Rectal smooth muscle tissue (tissue), 1 donor: ENCODE measurements at regions not wholly inside any gene's neighbourhood (a gene's known extent, or its start where the extent isn't known, plus 50 kb on each side); places are given as distances from the start of the nearest gene placed in this dataset.

Experiments
- H3K27ac ChIP-seq: one replicate; pipeline ENCODE4 v1.7.0; 2013; ENCODE audit warnings: low read depth, low read length, inconsistent platforms
- H3K27me3 ChIP-seq: one replicate; pipeline ENCODE4 v1.7.0; 2013; ENCODE audit warnings: low read length; ENCODE audit not compliant: control insufficient read depth, insufficient read depth
- H3K36me3 ChIP-seq: one replicate; pipeline ENCODE4 v1.7.0; 2013; ENCODE audit warnings: low read length; ENCODE audit not compliant: control insufficient read depth, insufficient read depth
- H3K4me1 ChIP-seq: one replicate; pipeline ENCODE4 v1.7.0; 2013; ENCODE audit warnings: low read length; ENCODE audit not compliant: control insufficient read depth, insufficient read depth
- H3K4me3 ChIP-seq: one replicate; pipeline ENCODE4 v1.7.0; 2013; ENCODE audit warnings: low read length
- H3K9ac ChIP-seq: one replicate; pipeline ENCODE4 v1.7.0; 2013; ENCODE audit warnings: low read length

DNA sequence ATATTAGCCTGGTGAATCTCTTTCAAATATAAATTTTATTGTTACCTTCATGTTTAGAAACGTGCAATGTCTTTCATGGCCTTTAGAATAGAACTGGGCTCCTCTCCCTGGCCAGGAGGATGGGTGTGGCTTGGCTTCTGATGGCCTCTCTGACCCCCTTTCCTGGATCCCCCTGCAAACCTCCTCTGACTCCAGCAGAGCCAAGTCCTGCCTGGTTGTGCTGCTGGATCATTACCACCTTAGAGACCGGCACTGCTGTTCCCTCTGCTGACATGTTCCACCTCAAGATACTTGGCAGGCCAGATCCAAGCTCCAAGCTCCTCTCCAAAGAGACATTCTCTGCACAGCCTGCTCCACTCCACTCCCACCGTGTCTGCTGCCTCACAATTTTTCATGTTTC lies 823.8 kb upstream of the HS6ST1 start:
- H3K27me3 ChIP-seq, result no peaks in the 10 kb centered on the region
- no peak overlapping the region for H3K4me3 ChIP-seq
- H3K27ac ChIP-seq, result no peak overlapping the region
- H3K36me3 ChIP-seq, result no peaks in the 10 kb centered on the region
- H3K4me1 ChIP-seq, result no peaks in the 10 kb centered on the region
- no peak overlapping the region for H3K9ac ChIP-seq

DNA sequence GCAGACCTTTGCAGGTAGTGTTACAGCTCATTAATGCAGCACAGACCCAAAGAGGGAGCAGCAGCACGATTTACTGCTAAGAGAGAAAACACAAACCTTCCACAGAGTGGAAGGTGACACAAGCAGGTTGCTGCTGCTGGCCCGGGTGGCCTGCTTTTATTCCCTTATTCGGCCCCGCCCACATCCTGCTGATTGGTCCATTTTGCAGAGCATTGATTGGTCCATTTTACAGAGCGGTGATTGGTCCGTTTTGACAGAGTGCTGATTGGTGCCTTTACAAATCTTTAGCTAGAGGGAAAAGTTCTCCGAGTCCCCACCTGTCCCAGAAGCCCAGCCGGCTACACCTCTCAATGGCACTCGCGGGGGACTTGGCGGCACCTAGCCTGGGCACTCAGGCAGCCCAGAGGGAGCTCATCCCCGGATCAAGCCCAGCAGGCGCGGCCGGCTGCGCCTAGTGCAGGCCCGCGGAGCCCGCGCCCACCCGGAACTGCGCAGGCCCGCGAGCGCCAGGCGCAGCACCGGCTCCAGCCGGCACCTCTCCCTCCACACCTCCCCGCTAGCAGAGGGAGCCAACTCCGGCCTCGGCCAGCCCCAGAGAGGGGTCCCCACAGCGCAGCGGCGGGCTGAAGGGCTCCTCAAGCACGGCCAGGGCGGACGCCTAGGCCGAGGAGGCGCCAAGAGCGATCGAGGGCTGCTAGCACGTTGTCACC lies 825.6 kb upstream of the HS6ST1 start:
- no peak overlapping the region for H3K9ac ChIP-seq
- H3K4me3 ChIP-seq, result no peak overlapping the region
- H3K27ac ChIP-seq, result no peak overlapping the region
- no peaks in the 10 kb centered on the region for H3K4me1 ChIP-seq
- H3K27me3 ChIP-seq, result no peaks in the 10 kb centered on the region
- H3K36me3 ChIP-seq, result no peaks in the 10 kb centered on the region

DNA sequence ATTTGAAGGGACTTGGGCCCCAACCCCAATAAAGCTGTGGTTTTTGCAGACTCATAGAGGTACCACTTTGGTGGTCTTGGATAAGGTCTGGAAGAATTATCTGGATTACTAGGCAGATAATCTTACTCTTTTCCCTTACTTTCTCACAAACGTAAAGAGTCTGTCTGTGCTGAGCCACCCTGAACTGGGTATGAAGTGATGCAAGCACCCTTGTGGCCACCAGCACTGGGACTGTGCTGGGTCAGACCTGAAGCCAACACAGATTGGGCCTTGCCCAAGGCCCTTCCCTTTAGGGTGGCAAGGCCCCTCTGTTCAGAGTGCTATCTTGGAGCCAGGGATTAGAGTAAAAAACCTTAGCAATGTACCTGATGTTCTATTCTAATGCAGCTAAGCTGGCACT lies 827.0 kb upstream of the RAB6C start:
- Histone ChIP-seq H3K4me1 (no peaks in the 10 kb centered on the region), H3K27ac (no peak overlapping the region)

DNA sequence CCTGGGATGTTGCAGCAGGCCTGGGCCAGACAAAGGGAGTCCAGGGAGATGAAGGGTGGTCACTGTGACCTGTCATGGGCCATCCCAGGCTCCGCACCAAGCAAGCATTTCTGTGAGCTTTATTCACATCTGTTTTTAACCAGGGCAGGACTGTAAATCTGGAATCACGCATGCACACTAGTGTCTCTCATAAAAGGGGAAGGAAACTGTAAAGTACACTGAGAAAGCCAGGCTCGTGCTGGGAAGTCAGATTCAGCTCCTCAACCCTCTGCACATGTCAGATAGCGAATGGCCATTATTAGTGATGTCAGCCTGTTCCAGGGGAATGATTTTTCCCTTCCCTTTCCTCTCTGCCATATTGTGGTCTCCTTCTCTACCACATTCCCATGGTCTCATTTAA lies 818.6 kb upstream of the RAB6C start:
- H3K27me3 ChIP-seq, result no peaks in the 10 kb centered on the region
- H3K27ac ChIP-seq, result no peak overlapping the region
- H3K4me1 ChIP-seq, result no peaks in the 10 kb centered on the region
- H3K4me3 ChIP-seq, result no peak overlapping the region
- H3K9ac ChIP-seq, result no peak overlapping the region
- no peaks in the 10 kb centered on the region for H3K36me3 ChIP-seq

More for the DNA sequence above, 827.0 kb upstream of the RAB6C start:
- Histone ChIP-seq H3K27me3 (no peaks in the 10 kb centered on the region), H3K4me3 (no peak overlapping the region), H3K36me3 (no peaks in the 10 kb centered on the region), H3K9ac (no peak overlapping the region)

GRCh38 chr2:129164220-129164949 lies 815.1 kb upstream of the RAB6C start:
- H3K36me3 ChIP-seq, result no peaks in the 10 kb centered on the region
- no peak overlapping the region for H3K27ac ChIP-seq
- H3K27me3 ChIP-seq, result no peaks in the 10 kb centered on the region
- H3K4me1 ChIP-seq, result no peaks in the 10 kb centered on the region
- no peak overlapping the region for H3K9ac ChIP-seq
- no peak overlapping the region for H3K4me3 ChIP-seq

- H3K9ac ChIP-seq, result no peak overlapping the region
- no peak overlapping the region for H3K27ac ChIP-seq
- no peaks in the 10 kb centered on the region for H3K36me3 ChIP-seq
- H3K4me3 ChIP-seq, result no peak overlapping the region
- no peaks in the 10 kb centered on the region for H3K4me1 ChIP-seq
- no peaks in the 10 kb centered on the region for H3K27me3 ChIP-seq
Measured at GRCh38 chr2:129165006-129165405, 814.5 kb upstream of the RAB6C start.

GRCh38 chr2:129167456-129167855 lies 812.0 kb upstream of the RAB6C start:
- Histone ChIP-seq H3K27ac (no peak overlapping the region), H3K27me3 (no peaks in the 10 kb centered on the region), H3K4me1 (no peaks in the 10 kb centered on the region), H3K36me3 (no peaks in the 10 kb centered on the region), H3K9ac (no peak overlapping the region), H3K4me3 (no peak overlapping the region)

DNA sequence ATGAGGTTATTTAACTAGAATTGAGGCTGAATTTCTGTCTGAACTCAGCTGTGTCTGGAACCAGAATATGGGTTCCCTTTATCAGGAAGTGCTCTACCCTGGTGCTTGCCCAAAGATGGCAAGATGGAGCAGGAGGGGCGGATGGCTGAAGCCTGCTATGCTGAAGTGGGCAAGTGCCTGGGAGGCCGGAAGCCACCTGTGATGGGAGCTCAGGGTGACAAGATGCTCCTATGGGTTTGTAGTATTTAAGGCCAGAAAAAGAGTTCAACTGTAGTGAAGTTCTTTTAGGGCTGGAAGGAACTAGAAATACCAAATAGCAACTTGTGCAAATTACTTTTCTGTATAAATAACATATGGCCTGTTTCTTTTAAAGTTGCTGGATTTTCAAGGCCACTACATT lies 808.9 kb upstream of the RAB6C start:
- no peaks in the 10 kb centered on the region for H3K4me1 ChIP-seq
- no peaks in the 10 kb centered on the region for H3K36me3 ChIP-seq
- no peak overlapping the region for H3K4me3 ChIP-seq
- H3K27me3 ChIP-seq, result no peaks in the 10 kb centered on the region
- H3K27ac ChIP-seq, result no peak overlapping the region
- no peak overlapping the region for H3K9ac ChIP-seq

- Histone ChIP-seq H3K9ac (no peak overlapping the region), H3K4me3 (no peak overlapping the region), H3K36me3 (no peaks in the 10 kb centered on the region), H3K27ac (no peak overlapping the region), H3K27me3 (no peaks in the 10 kb centered on the region), H3K4me1 (no peaks in the 10 kb centered on the region)
Measured at GRCh38 chr2:129174143-129174542, 805.3 kb upstream of the RAB6C start.

- Histone ChIP-seq H3K9ac (no peak overlapping the region), H3K36me3 (no peaks in the 10 kb centered on the region), H3K27me3 (no peaks in the 10 kb centered on the region), H3K27ac (no peak overlapping the region), H3K4me3 (no peak overlapping the region), H3K4me1 (no peaks in the 10 kb centered on the region)
Measured at GRCh38 chr2:129175051-129175450, 804.4 kb upstream of the RAB6C start.

GRCh38 chr2:129176375-129176774 lies 803.1 kb upstream of the RAB6C start:
- Histone ChIP-seq H3K4me3 (no peak overlapping the region), H3K27ac (no peak overlapping the region)

DNA sequence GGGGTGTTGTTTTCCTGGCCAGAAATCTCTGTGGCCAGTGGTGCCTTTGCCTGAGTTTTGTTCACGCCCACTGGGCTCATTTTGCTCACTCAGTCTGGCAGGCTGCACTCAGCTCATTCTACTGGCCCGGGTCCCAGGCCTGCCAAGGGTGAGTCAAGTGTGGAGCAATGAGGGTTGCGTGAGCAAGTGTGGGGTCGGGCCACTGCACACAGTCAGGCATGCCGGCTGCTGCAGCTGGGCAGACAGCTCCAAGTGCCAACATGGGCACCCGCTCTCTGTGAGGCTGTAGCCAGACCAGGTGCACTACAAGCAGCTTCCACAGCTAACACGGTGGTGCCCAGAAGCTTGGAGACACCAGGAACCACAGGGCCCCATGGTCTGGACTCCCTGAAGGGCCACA lies 801.1 kb upstream of the RAB6C start:
- no peak overlapping the region for H3K4me3 ChIP-seq
- H3K9ac ChIP-seq, result no peak overlapping the region
- H3K27ac ChIP-seq, result no peak overlapping the region
- H3K36me3 ChIP-seq, result no peaks in the 10 kb centered on the region
- no peaks in the 10 kb centered on the region for H3K4me1 ChIP-seq
- H3K27me3 ChIP-seq, result no peaks in the 10 kb centered on the region

More at GRCh38 chr2:129176375-129176774, 803.1 kb upstream of the RAB6C start:
- Histone ChIP-seq H3K36me3 (no peaks in the 10 kb centered on the region), H3K4me1 (no peaks in the 10 kb centered on the region), H3K27me3 (no peaks in the 10 kb centered on the region), H3K9ac (no peak overlapping the region)

DNA sequence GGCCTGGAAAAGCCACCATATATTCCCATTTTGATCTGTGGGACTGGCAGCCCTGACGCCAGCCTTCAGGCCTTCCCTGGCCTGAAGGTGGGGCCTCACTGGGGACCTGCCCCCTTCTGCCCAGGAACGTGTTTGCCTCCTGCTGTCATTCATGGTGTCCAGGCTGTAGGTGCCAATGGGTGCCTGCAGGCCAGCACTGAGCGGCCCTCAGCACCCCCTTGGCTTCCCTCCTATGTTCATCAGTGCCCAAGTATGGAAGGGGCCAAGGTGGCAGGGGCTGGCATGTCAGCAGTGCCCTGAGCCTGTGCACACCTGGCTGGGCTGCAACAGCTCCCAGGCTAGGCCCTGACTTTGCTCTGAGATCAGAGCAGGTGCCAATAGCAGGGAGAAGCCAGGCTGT lies 800.3 kb upstream of the RAB6C start:
- Histone ChIP-seq H3K27ac (no peak overlapping the region), H3K4me3 (no peak overlapping the region), H3K4me1 (no peaks in the 10 kb centered on the region), H3K36me3 (no peaks in the 10 kb centered on the region), H3K27me3 (no peaks in the 10 kb centered on the region), H3K9ac (no peak overlapping the region)
